ENCODE measurements at regions not wholly inside any gene's neighbourhood (a gene's known extent, or its start where the extent isn't known, plus 50 kb on each side); places are given as distances from the start of the nearest gene placed in this dataset.
"Not testable (repeated sequence)": the region's sequence is repeated elsewhere in the genome, so short reads cannot be mapped to it uniquely, and the experiment has no call there.

DNA sequence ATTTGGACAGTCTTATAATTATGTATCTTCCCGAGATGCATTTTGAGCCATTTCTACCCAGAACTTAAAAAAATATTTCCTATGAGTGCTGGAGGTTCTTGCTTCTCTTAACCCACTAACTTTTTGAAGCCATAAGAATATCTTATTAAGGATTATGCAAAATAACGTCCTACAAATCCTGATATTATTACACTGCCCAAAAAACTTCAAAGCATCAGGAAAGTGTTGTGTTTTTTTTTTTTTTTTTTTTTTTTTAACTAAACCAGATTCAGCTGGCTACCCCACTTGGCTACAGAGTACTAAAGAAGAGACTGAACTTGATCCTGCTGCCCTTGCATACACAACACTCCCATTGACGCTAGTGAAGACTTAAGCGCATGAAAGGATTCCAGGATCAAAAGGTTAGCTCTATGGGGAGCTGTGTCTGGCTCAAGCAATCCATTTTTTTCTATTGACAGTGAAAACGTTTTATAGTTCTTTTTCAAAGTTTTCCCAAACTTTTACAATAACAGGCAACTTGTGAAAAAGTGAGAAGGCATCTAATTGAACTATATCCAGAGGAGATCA, 141.4 kb downstream of the KCNRG start:
- no peak for DNase-seq (ENCODE audit: low read depth in 2 of 2)

DNA sequence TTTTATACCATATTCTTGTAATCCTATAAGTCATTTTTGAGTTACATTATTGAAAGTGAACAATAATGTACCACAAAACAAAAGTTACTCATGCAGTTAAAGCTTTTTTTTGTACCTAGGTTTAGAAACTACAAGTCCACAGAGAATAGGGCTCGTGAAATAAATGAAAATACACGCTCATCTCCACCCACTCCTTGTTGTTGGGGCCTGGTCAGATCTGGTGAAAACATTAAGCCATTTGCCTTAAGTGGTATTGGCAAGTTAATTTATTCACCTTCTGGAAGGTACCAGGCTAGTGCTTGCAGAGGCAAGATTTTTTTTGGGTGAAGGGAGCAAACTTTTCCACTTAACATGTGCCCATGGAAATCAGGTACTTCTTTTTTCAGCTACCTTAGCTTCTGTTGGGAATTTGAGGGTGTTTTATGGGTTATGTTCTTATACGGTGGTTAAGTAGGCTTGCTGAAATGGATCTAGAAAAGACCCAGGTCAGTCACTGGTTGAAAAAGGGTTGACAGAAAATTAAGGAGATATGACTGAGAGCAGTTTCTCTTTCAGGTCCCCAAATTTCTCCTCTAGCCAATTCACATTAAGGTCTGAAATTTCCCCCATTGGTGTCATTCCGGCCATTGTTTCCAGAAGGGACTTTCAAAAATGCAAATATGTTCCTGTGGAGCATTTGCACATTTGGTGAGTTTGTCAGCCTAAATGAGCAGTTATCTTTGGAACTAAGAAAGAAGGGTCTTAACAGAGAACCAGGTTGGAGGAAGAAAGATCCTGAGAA, 143.3 kb downstream of the KCNRG start:
- DNase-seq (ENCODE audit: low read depth in 2 of 2), result no peak

DNA sequence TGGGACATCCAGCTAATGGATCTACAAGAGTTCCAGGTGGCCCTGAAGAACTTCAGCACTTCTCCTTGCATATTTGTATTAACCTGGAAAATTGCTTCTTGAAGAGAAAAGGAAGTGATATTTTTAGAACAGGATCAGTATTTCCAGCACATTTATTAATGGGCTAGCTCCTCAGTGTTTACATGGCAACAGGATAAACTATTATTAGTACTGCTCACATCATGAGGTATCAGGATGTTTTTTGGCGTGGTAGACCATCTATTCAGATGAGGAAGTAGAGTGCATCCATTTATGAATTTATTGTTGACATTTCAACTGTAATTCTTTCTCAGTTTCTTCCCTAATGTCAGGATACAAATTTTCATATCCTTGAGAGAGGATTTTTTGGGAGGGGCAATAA, 144.4 kb downstream of the KCNRG start:
- DNase-seq (ENCODE audit: low read depth in 2 of 2), result no peak

DNA sequence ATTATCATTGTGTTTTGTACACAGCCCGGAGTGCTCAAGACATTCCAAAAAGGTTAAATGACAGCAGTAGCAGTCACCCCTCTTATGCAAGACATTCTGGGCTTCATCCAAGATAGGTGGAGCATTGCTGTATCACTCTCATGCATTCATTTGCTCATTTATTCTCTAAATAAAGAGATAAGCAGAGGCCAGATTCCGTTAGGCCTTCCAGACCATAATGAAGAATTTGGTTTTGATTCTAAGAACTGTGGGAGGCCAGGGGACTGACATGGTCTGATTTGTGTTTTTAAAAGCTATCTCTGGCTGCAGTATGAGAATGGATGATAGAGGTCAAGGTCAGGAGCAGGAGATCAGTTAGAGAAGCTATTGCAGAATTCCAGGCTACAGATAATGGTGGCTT, 145.8 kb downstream of the KCNRG start:
- DNase-seq (ENCODE audit: low read depth in 2 of 2), result no peak

DNA sequence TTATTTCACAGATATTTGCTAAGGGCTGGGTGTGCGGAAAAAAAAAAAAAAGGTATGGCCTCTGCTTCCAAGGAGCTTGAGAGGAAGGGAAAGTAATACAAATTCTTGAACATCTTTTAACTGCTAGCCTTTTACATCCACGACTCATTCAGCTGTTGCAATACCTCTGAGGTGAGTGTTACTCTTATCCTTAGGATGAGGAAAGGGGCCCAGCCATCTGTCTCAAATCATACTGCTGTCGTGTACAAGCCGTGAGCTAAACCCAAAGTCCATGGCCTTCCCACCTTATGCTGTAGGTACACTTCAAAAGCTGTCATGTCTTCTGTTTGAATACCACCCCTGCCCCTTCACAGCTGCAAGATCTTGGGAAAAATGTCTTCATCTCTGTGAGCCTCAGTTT, 146.8 kb downstream of the KCNRG start:
- no peak for DNase-seq (ENCODE audit: low read depth in 2 of 2)

DNA sequence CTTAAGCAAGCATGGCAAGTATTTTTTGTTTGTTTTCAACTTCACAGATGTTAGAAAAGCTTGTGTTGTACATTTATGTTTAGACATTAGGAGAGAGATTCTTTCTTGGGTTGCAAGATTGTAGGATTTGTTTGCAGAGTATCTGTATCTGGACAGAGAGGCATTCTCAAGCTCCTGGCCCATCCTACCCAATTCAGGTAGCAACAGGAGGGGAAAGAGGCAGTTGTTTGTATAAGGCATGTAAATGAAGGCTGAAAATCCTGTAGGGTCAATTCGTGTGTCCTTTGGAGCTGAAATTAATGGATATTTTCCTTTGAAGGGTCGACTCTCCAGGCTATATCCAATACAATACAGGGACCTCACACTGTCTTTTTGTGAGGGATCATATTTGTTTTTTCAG, 147.3 kb downstream of the KCNRG start:
- no peak for DNase-seq (ENCODE audit: low read depth in 2 of 2)

DNA sequence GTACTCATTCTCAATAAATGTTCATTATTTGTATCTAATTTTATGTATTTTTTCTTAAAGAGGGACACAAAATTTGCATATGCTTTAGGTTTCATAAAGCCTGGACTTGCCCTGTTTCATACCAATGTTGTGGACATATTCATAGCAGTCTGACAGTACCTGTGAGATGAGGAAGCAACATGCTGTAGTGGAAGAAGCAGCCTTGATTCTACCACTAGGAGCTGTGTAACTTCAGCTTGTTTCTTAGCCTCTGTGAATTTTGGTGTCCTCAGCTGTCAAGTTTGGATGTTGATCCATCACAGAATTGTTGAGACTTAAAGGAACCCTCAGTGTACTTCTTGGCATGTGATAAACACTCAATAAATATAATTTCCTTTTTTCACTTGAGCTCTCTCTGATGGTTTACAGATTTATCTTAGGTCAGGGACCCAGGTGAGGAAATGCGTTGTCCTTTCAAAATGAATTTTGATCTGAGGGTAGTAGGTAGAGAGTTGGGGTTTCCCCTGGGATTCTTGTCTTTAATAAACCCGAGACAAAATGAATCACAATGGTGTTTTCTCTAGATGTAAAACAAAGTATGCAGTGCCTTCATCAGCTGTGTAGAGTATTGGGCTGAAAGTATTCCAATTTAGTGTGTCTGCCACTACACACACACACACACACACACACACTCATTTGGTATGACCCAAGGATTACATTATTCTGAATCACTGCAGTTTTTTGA, 152.1 kb downstream of the KCNRG start:
- no peak for DNase-seq (ENCODE audit: low read depth in 2 of 2)

DNA sequence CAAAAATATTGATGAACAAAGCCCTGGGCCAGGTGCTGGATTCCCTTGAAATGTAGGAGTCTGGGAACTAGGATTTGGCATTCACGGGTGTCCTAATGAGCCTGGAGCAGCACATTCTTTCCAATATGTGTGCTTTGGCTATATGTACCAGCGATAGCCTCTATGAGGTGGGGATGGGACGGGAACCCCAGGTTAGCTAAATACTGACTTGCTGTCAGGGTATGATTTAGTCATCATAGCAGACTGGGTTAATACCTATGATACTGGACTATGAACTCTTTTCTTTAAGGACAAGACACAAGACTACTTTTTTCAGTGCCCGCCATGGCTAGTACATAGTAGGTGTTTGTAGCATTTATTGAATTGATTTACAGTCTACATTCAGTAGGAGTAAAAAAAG, 152.7 kb downstream of the KCNRG start:
- no peak for DNase-seq (ENCODE audit: low read depth in 2 of 2)

DNA sequence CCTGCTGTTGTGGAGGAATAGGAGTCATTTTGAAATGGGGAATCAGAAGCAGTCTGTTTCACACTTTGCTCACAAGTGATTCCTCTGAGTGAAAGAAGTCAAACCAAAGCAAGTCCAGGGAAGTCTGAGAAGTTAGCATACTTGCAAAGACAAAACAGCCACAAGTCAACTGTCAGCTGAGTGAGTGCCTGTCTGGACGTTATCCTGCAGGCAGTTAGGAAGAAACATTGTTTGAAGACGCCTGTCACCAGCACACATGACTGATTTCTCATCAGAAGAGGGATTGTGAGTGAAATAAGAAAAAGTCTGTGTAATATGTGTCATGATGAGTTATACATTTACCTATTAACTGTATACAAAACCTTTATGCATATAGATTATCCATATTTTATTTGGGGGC, 153.5 kb downstream of the KCNRG start:
- no peak for DNase-seq (ENCODE audit: low read depth in 2 of 2)

DNA sequence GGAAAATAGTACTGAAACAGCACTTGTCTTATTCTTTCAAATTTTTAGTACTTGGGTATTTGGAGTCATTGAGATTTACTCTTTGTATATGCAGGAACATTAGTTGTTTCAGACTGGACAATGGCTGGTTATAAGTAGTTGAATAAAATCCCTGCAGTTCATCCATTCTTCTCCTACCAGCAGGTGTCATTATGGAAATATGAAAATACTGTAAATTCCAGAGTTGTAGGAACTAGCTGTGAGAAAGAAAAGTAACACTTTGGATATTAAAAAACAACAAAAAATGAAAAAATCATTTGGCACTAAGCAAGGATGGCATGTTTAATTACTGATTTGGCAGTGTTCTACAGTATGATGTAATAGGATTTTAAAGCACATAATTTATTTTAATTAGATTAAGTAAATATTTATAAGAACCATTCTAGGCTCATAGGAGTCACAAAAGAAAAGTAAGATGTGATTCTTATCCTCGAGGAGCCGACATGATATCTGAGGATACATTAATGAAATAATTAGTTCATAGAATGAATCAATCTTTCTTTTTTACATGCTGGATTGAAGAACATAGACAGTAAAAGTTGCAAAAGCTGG, 155.3 kb downstream of the KCNRG start:
- DNase-seq (ENCODE audit: low read depth in 2 of 2), result peak; percentile 13 to 20

DNA sequence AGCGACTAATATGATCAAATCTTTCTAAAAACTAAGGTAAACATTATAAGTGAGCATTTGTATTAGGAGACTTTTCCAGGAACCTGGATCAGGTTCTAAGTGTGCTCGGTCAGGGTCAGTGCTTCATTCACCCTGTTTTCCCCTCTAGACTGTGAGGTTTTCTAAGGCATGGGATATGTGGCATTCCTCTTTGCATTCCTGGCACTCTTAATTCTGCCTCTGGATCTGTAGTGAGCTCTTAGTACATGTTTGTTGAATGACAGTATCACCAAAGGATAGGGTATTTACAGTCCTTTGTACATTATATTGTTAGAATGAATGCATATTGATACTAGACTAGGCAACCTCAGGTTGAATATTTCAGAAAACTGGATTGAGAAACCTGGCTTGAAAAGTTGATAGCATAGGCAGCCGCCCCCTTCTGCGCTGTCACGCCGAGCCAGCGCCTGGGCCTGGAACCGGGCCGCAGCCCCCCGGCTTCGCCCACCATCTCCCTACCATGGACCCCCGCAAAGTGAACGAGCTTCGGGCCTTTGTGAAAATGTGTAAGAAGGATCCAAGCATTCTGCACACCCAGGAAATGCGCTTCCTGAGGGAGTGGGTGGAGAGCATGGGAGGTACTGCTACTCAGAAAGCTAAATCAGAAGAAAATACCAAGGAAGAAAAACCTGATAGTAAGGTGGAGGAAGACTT, 156.5 kb downstream of the KCNRG start:
- no peak for DNase-seq (ENCODE audit: low read depth in 2 of 2)

DNA sequence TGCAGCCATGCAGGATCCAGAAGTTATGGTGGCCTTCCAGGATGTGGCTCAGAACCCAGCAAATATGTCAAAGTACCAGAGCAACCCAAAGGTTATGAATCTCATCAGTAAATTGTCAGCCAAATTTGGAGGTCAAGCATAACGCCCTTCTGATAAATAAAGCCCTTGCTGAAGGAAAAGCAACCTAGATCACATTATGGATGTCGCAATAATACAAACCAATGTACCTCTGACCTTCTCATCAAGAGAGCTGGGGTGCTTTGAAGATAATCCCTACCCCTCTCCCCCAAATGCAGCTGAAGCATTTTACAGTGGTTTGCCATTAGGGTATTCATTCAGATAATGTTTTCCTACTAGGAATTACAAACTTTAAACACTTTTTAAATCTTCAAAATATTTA, 157.8 kb downstream of the KCNRG start:
- DNase-seq (ENCODE audit: low read depth in 2 of 2), result not testable (repeated sequence)

DNA sequence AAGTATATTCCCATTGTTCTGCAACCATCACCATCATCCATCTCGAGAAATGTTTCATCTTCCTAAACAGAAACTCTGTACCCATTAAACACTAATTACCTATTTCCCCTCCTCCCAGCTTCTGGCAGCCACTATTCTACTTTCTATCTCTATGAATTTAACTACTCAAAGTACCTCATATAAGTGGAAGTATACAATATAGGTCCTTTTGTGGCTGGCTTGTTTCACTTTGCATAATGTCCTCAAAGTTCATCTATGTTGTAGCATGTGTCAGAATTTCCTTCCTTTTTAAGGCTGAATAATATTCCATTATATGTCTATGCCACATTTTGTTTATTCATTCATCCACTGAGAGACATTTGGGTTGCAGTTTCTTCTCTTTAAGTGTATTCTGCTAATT, 159.4 kb downstream of the KCNRG start:
- no peak for DNase-seq (ENCODE audit: low read depth in 2 of 2)

DNA sequence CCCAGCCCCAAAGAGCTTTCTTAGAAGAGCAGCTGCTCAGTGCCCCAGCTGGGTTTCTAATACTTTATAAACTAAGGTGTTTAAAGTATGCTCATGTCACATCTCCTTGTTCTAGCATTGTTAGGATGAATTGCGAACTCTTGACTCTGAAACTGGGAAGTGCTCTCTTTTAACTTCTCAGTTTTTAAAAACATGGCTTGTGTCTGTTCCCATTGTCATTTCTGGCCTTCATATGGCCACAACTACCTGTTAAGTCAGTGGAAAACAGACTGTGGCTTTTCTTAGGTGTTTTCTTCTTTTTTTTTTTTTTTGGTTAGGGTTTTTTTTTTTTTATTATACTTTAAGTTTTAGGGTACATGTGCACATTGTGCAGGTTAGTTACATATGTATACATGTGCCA, 164.7 kb downstream of the KCNRG start:
- DNase-seq (ENCODE audit: low read depth in 2 of 2), result no peak

DNA sequence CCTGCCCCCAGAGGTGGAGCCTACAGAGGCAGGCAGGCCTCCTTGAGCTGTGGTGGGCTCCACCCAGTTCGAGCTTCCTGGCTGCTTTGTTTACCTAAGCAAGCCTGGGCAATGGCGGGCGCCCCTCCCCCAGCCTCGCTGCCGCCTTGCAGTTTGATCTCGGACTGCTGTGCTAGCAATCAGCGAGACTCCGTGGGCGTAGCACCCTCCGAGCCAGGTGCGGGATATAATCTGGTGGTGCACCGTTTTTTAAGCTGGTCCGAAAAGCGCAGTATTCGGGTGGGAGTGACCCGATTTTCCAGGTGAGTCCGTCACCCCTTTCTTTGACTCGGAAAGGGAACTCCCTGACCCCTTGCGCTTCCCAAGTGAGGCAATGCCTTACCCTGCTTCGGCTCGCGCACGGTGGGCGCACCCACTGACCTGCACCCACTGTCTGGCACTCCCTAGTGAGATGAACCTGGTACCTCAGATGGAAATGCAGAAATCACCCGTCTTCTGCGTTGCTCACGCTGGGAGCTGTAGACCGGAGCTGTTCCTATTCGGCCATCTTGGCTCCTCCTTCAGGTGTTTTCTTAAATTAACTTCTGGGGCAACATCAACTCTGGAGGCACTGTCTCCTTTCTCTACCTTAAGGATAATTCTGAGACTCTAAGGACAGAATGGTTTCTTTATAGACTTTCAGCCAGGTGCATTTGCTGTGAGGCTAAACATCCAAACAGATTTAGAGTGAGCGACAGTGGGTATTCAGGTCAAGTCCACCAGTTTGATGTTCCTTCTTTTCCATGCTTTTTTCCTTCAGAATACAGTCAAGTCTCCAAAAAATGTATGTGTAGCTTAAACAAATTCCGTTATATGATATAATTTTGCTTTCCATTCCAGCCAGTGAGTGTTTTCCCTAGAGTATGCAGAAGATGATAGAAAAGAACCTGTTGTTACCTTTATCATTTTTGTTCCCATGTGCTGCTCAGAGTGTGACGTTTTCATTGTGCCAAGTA, 170.8 kb downstream of the KCNRG start:
- DNase-seq (ENCODE audit: low read depth in 2 of 2), result not testable (repeated sequence)

DNA sequence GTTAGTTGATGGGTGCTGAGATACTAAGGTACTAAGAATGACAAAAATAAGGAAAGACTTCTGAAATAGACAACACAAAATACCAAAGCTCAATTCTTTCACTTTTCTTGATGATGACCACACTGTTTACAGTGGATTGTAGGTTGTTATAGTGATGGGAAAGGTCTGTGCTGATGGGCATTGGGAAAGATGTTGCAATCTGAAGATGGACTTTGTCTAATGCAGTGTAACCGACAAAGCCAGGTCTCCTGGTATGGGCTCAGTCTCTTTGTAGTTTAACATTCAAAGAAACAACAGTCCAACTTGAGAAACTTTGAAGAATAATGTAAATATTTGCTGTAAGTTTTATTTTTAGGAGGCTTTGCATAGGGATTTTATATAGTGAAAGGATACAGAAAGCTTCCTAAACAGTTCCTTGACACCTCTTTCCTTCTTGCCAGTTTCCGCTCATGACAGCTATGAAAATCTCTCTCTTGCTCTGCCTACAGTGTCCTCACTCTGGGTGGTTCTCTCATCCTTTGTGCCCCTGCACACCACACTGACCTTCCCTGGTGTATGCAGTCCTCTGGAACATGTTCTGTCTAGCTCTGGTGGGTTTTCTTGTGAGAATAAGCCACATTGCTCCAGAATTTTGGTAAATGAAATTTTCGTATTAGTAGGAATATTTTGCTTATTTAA, 172.2 kb downstream of the KCNRG start:
- no peak for DNase-seq (ENCODE audit: low read depth in 2 of 2)

DNA sequence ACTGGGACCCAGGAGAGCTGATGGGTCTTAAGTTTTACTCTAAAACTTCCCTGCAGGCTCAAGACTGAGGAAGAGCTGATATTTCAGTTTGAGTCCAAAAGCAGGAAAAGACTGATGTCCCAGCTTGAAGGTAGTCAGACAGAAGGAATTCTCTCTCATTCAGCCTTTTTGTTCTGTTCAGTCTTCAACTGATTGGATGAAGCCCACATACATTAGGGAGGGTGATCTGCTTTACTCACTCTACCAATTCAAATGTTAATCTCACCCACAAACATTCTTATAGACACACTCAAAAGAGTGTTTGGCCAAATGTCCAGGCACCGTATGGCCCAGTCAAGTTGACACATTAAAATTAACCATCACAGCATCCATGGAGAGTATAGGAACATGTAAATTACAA, 173.5 kb downstream of the KCNRG start:
- DNase-seq (ENCODE audit: low read depth in 2 of 2), result no peak

DNA sequence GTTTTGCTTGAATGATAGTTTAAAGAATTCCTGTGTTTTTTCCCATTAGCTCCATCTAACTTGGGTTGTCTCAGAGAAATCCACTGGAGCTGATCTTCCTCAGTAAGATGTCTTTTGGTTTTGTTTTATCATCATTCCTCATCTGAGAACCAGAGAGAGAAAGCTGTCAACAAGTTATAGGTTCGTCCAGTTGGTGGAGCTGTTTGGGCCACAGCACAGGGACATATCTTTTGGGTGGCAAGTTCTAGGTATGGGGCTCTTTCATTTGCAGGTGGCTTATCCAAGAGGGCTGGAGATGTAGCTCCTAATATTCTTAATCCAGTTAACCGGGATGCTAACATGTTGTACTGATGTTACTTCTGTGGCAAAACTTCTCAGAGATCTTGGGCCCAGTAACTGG, 174.2 kb downstream of the KCNRG start:
- no peak for DNase-seq (ENCODE audit: low read depth in 2 of 2)

DNA sequence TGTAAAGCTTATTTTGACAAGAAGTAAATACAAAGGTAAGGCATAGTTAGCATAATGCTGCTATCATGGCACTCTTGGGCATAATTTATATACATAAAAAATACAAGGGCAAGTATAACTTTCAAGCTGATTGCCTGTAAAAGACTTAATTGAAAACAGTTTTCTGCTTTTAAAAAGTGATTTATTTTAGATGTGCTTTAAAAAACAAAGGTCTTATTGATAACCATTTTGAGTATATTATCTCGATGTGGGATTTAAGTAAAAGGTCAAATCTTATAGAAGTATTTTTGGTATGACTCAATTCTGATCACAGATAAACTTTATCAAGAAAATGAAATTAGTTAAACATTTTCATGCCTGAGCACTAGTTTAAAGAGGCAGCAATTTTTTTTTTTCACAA, 175.8 kb downstream of the KCNRG start:
- no peak for DNase-seq (ENCODE audit: low read depth in 2 of 2)

DNA sequence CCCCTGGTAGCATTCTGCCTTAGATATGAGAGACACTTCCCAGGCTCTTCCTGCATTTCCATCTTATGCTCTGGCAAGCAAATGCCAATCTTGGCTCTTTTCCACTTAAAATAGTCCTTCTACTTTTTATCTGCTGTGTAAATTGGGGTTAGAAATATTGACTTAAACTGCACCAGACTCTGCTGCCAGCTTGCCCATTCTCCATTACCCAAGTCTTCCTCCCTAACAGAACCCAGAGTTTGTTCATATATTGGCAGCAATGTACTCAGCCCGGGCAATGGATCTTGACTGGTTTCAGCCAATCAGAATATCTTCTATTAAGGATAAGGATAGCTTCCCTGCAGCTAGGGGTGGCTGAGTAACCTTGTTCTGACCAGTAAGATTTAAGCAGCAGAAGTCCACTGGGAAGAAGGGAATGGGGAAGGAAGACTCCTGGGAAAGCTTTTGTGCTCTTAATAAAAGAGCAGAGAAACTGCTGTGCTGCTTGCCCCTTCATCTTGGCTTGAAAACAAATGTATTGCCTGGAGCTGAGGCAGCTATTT, 177.1 kb downstream of the KCNRG start:
- DNase-seq (ENCODE audit: low read depth in 2 of 2), result no peak

Data from fibroblast of skin of left quadriceps (primary cell).